ENCODE measurements at regions not wholly inside any gene's neighbourhood (a gene's known extent, or its start where the extent isn't known, plus 50 kb on each side); places are given as distances from the start of the nearest gene placed in this dataset.
"Not testable (repeated sequence)": the region's sequence is repeated elsewhere in the genome, so short reads cannot be mapped to it uniquely, and the experiment has no call there.

DNA sequence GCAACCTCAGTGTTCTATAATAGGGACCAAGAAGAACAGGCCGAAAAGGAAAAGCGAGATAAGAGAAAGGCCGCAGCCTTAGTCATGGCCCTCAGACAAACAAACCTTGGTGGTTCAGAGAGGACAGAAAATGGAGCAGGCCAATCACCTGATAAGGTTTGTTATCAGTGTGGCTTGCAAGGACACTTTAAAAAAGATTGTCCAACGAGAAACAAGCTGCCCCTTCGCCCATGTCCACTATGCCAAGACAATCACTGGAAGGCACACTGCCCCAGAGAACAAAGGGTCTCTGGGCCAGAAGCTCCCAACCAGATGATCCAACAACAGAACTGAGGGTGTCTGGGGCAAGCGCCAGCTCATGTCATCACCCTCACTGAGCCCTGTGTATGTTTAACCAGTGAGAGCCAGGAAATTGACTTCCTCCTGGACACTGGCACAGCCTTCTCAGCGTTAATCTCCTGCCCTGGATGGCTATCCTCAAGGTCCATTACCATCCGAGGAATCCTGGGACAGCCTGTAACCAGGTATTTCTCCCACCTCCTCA lies 334.8 kb upstream of the SLITRK5 start:
- DNase-seq = not testable (repeated sequence)

DNA sequence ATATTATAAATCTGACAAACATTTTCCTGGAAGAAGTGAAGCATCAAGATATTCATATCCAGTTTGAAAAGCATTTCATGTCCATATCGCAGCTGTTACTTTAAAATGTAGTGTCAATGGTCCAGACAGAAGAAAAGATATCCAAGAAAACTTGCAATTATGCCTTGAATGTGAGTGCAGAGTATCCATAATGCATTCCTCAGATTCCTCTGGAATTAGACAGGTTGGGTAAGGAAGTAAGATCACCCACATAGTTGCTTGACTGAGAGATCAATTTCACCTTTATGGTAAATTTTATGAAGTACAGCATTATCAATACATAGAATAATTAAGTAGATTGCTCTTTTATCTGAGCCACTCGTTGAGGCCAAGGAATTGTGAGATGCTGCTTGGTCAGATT lies 327.0 kb upstream of the SLITRK5 start:
- no peak for DNase-seq

DNA sequence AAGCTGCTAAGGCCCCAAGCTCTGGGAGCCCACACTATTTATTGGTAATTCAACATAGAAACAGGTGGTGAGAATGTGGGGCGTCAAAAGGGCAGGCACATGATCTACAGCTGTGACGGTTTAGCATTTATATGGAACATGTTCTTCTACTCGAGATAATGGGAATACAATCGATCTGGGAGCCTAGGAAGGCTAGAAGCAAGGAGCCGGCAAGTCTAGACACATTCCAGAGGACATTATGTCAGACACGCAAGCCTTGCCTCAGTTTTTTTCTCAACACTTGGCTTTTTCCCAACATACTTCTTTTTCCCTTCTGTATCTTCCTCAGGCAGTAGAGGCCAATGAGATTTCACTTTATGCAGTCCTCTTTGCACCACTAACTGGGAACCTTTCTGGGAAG lies 315.7 kb upstream of the SLITRK5 start:
- no peak for DNase-seq

DNA sequence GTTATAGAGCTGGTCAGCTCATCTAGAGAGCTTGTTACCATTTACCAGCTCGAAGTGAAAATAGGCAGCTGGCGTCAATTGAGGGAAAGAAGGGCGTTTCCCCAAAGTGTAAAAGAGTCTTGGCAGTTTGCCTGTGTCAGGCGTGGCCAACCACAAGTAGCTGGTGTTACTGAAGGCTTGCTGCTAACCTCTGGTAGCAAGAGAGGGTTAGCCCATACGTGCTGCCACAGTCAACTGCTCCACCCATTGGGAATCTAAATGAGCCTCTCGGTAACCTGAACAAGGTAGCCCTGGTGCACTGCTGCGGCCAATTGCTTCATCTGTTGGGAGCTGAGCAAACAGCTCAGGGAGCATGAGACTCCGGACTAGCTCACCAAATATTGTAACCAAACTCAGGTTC lies 314.9 kb upstream of the SLITRK5 start:
- no peak for DNase-seq

DNA sequence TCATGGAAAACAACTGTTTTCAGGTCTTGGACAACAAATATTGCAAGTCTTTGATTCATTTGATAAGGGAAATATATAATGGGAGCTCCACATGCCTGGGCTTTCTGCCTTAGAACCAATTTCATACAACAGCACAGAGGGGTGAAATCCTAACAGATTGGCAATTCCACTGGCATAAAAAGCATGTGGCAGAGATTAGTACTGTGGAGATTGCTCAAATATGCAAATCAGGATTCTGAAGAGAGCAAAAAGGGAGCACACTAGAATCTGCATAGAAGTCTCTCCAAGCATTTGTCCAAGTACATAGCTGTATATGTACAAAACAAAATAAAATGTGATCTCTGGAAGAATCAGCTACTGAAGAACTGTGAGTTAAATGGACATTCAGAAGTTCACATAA lies 312.9 kb upstream of the SLITRK5 start:
- DNase-seq = no peak

DNA sequence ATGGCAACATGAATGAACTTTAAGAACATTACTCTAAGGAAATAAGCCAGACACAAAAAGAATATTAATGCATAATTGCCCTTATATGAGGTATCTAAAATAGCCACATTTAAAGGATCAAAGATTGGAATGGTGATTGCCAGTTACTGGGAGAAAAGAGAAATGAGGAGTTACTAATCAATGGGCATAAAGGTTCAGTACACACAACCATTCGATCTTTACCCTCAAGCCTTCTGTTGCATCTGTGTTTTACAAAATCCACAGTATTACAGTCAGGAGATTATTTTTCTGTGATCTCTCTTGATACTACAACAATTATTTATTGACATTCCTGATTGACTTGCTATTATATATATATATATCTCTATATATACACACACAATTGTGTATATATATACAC lies 310.0 kb upstream of the SLITRK5 start:
- DNase-seq = no peak

DNA sequence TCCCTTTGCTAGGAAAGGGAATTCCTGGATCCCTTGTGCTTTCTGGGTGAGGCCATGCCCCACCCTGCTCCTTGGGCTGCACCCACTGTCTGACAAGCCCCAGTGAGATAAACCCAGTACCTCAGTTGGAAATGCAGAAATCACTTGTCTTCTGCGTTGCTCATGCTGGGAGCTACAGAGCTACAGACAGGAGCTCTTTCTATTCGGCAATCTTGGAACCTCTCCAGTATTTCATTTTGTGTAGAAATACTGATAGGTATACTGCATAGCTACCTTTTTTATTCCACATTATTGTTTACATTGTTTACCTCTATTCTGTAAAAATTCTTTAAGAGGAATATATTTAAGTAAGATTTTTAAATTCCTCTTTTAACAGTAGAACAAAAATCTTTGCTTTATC lies 302.5 kb upstream of the SLITRK5 start:
- DNase-seq = no peak

DNA sequence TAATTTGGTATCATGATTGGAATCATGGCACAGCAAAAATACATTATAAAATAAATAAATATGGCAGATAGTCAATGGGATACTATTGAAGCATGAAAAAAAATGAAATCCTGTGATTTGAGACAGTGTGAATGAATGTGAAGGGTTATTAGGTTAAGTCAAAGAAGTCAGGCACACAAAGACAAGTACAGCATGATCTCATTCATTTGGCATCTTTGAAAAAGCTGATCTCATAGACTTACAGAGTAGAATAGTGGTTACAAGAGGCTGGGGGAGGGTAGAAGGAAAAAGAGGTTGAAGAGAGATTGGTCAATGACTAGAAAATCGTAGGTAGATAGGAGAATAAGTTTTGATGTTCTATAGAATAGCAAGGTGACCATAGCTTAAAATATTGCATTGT lies 295.1 kb upstream of the SLITRK5 start:
- no peak for DNase-seq

DNA sequence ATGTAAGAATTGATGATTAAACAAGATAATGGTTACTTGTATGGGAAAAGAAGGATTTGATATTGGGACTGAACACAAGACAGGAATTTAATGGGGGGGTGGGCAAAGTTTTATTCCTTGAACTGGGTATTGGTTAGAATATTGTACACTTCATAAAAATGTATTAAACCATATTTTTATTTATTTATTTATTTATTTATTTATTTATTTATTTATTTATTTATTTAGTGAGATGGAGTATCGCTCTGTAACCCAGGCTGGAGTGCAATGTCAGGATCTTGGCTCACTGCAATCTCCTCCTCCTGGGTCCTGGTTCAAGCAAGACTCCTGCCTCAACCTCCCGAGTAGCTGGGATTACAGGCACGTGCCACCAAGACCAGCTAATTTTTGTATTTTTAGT lies 287.1 kb upstream of the SLITRK5 start:
- DNase-seq = no peak

DNA sequence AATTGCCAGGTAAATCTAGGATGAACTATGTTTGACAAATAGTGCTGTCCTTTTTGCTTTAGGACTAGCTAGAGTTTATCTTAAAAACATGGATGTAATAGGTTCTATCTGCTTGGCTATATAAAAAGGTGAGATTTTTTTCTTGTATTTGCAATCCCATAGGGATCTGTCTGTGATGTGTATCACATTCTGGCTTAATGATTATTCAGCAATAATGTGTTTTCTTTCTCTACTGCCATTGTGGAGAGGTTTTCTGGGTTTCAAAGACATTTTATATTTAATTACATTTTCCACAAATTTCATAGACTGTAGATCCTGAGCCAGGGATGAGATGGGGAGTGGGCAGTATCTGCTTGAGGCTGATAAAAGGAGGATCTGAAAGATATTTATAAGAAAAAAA lies 277.8 kb upstream of the SLITRK5 start:
- no peak for DNase-seq

DNA sequence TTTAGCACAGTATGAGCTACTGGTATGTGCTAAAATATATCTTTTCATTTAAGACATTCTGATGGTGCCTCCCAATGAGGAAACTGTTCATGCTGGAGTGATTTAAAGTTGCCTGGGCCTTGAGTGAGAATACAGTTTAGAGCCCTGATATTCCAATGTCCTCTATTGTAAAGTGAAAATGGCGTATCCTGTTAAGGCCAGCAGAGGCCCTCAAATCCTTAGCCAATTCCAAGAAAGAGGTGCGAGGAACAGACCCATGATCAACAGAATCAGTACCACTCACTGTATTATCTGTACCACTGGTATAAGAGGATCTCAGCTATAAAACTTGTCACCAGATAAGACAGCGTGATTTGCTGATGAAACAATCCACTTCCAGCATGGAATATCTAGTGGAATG lies 273.1 kb upstream of the SLITRK5 start:
- DNase-seq = no peak

DNA sequence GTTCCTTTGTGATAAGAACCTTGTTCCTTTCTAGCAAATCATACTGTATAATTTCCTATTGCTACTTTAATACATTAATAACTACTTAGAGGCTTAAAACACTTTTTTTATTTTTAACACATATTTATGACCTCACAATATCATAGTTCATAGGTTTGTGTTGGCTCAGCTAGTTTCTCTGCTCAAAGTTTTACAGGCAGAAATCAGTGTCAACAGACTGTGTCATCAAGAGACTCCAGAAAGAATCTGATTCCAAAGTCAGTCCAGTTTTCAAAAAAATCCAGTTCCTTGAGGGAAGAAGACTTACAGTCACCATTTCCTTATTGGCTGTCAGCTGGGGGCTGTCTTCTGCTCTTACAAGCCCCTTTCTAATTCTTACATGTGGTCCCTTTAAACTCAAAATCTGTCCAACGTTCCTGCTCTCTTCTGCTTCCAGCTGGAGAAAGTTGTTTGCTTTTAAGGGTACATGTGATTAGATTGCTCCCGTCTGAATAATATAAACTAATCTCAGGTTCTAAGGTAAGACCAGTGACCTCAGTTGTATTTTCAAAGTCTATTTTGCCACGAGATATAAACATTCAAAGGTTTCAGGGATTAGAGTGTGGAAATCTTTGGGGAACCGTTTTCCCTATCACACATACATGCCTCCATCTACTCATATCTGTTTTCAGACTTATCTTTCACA lies 267.3 kb upstream of the SLITRK5 start:
- DNase-seq = no peak

DNA sequence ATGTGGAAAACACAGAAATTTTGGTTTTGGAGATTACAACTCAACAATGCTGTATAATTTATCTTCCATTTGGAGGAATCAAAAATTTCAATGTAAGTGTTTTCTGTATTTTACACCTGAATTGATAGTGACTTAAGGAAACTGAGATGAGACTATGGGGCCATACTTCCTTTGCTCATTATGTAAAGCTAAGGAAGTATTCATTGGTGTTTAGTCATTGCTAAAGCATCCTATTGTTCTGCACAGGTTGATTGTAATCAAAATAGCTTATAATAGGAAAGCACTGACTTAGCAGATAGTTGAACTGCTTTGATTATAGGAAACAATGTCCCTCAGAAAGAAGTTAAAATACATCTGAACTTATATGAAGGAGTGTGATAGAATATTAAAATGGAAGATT lies 244.4 kb upstream of the SLITRK5 start:
- no peak for DNase-seq

DNA sequence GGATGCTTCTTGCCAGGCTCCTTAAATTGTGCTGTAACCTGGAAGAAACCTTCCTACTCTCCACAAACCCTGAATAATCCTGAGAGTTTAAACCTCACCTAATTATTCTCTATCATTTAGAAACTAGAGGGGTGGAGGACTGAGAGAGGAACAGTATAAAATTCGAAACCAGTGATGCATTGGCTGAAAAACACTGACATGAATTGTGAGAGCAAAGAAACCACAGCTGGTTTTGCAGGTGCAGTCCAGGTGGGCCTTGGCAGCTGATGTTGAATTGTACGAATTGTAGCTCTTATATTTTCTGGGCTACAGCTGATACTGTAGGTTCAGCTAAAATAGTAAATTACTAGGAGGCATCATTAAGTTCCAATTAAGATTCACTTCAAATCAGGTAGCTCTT lies 227.0 kb upstream of the SLITRK5 start:
- no peak for DNase-seq

DNA sequence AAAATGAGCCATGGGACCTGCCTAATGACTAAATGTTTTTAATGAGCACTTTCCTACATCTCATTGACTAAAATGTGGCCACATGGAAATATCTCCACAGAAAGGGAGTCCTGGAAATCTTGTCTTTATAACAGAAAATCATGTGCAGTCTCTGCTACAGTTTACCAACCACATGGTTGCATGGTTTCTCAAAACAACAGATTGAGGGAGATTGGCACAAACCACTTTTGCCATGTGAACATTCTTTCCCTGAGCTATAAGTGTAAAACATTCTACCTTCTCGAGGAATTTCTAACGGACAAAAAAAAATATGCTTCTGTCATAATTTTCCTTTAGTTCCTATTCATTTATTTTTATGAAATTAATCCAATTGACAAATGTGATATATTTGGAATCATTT lies 218.9 kb upstream of the SLITRK5 start:
- DNase-seq = no peak

DNA sequence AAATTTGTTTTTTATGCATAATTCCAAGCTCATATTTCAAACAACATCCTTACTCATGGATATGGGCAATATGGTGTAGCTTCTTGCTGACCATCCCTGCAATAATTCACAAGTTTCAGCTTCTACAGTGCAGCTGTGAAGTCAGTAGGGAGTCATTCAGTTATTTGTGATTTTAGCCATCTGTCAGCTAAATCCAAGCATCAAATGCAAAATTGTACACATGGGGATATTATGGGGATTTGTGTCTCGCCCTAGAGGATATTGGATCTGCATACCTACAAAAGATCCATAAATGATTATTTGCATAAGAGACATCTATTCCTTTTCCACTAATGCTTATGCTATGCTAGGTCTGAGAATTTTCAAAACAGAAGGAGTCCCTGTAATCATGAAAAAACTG lies 217.9 kb upstream of the SLITRK5 start:
- no peak for DNase-seq

DNA sequence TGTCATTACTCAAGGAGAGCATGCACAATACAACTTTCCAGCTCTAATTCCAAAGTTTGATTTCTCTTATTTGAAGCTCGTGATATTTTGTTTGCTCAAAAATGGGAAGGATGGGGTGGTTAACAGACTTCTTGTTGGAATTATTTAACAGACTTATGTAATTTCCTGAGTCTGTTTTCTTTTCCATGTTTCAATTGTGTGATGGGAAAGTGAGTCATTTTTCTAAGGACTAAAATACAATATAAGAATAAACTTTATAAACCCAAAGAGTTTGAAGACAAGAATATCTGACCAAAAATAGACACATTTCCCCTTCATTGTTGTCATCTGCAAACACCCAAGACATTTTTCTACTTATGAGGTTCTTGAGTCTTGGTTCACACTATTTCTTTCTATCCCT lies 211.8 kb upstream of the SLITRK5 start:
- DNase-seq = no peak

DNA sequence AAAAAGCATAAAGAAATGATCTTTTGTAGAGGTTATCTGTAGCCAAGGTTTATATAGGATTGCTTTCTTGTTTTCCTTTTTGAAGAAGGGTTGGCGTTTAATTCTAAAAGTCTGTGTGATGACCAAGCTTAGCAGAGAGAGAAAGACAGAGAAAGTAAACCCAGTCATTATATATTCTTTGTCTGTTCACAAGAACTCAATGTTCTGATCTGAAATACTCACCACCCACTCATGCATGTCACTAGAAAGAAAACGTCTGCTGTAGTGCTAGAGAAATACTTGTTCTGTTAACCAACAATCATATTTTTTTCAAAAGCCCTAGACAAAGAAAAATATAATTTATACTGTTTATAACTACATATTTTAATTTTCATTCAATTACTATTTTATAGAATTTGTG lies 173.7 kb upstream of the SLITRK5 start:
- DNase-seq = no peak

DNA sequence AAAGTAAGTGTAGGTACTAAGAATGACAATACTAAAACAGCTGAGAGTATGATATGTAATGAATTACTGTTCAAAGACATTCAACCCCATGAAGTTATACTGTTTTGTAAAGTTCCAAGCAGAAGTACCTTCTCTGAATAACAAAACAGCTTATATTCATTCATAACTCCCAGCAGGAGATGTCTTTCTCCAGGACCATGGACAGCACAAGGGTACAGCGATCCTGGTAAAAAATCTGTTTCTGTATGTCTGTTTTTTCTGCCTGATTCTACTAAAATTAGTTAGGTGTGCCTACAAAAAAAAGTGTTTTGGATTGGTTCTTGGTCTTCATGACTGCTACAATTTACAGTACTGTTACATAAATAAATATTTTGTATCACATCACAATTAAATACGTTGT lies 172.5 kb upstream of the SLITRK5 start:
- peak; percentile 5 to 54 (median 34) for DNase-seq

DNA sequence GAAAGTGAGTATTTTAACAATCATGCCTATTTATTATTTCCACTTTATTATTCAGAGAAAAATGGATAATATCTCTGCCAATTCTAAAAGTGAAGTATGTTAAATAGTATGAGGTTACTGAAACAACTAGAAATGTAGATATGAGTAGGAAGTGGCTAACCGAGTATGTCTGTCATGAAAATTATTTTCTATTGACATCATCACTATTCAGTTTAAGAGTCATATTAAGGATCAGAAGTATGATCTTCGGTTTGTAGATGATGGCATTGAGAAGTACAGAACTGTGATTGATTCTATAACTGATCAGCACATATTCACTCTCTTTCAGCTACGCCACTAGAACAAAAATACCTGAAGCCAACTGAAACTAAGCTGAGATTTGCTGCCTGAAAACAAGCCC lies 146.4 kb upstream of the SLITRK5 start:
- no peak for DNase-seq

DNA sequence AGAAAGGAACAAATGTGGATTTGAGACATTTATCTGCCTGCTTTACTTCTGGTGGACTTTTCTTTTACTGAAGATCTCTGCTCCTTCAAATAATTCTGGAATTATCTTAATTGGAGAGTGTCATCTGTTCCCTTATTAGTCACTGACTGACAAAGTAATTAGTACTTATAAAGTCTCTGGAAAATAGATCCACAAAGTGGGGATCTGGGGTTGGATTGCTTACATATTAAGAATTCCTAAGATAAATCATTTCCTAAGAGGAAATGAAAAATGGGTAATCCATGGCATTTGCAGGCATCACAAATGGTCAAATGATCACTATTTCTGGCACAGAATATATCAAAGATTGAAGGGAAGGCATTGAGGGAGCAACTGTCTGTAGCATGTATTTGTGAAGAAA lies 137.4 kb upstream of the SLITRK5 start:
- DNase-seq = no peak

DNA sequence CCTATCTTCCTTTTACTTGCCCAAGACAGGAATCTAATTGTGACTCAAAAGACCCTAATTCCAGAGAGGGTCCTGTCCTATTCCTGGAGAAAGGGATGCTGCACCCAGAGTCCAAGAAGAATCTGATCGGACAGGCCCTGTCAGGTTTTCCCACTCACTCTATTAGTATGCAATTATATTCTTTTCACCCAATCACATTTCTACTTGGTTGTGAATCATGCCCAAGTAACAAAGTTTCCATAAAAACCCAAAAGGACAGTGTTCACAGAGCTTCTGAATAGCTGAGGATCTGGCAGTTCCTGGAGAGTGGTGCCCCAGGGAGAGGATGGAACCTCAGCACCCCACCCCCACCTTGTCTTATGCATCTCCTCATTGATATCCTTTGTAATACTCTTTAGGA lies 135.3 kb upstream of the SLITRK5 start:
- DNase-seq = no peak

DNA sequence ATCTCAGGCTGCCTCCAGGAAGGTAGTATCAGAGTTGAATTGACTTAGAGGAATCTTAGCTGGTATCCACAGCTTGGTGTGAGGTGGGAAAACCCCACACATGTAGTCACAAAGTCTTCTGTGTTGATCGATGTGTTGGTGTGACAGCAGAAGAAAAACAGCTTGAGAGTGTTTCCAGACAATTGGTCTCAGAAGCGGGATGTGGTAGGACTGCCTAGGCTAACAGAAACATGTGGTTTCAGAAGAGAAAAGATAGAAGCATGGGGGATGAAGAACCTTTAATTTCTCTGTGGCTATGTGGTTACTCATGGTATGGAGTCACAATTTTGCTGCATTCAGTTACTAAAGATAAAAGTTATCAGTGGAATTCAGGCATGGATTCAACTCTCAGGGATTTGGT lies 134.7 kb upstream of the SLITRK5 start:
- no peak for DNase-seq

DNA sequence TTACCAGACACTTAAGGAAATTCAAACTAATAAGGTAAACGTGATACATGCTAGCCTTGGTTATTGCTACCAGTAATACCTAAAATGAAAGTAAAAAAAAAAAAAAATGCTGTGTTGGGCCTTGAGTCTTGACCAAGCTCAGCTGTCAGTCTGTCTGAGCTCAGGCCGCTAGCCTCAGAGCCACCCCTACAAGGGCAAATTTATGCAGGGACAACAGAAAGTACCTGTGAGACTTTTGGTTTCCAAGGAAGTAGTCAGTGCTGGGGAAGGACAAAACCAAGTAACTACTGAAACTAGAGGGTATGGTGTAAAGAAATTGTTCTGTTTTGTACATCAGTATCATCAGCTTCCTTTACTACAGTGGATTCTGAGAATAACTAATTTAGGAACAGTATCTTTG lies 134.3 kb upstream of the SLITRK5 start:
- no peak for DNase-seq

DNA sequence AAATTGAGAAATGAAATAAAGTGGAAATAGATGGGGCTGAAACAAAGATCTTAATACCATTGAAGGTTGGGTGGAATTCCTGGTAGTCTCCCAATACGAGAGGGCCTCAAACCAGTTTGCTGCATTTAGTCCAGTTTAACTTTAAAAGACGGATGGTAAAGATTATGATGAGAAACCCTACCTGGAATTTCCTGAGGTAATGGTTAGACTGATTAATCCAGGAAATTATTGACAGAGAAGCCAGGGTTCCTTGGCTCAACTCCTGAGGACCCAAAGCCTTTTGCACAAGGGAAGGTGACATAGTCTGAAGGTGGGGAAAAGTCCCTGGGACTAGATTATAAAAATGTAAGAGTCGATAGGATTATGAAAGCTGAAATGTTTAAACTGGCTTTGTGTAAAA lies 133.2 kb upstream of the SLITRK5 start:
- no peak for DNase-seq
